ENCODE measurements at regions not wholly inside any gene's neighbourhood (a gene's known extent, or its start where the extent isn't known, plus 50 kb on each side); places are given as distances from the start of the nearest gene placed in this dataset.

GRCh38 chr5:8288334-8288733 is 419.4 kb downstream of the MTRR start:
- DNase-seq (ENCODE audit: low read depth, low spot score) (no peak), FAIRE-seq (no peak), ATAC-seq (no peak)
- Histone ChIP-seq H3K4me1 (ENCODE audit: control insufficient read depth, insufficient read depth, low read length) (no peaks in the 10 kb centered on the region), H3K36me3 (ENCODE audit: control insufficient read depth in 2 of 2, insufficient read depth in 2 of 2, low read length in 1 of 2) (no peaks in the 10 kb centered on the region), H3K9me3 (replicated peaks; ENCODE audit: control insufficient read depth, insufficient read depth, low read length) (no peaks in the 10 kb centered on the region), H3K4me2 (ENCODE audit: control insufficient read depth, insufficient read depth) (no peak overlapping the region), H3K27ac (ENCODE audit: control insufficient read depth, insufficient read depth) (no peak overlapping the region), H3K9ac (ENCODE audit: control insufficient read depth, insufficient read depth, low read length) (no peak overlapping the region), H3K27me3 (replicated peaks in 1 of 2; ENCODE audit: control insufficient read depth in 2 of 2, insufficient read depth in 2 of 2, low read length in 1 of 2) (no peaks in the 10 kb centered on the region), H3K4me3 (no peak overlapping the region), H4K20me1 (ENCODE audit: control insufficient read depth, insufficient read depth) (no peaks in the 10 kb centered on the region), H2AFZ (ENCODE audit: control insufficient read depth, low read depth, low read length) (no peak overlapping the region), H3K79me2 (ENCODE audit: control insufficient read depth, insufficient read depth, low read length) (no peaks in the 10 kb centered on the region)
- ChIA-PET SMC1A (ENCODE audit: uncharacterized antibody, unreplicated experiment) (no interaction called here), POLR2A (no interaction called here), CTCF (interaction anchor here (0.7 kb wide), 1 partner anchor 17 kb away, joined by 3 read pairs; no protein-coding TSS in a partner anchor), RAD21 (ENCODE audit: unreplicated experiment) (no interaction called here)
- in situ Hi-C loops (cut with MboI) (no loop called here), intact Hi-C loops (cut with micrococcal nuclease; ENCODE audit: unreplicated experiment) (no loop called here)
- TF ChIP-seq MYB (IDR thresholded peaks at IDR 0.05; ENCODE audit: borderline replicate concordance, low read depth, low read length) = no peak
- TF ChIP-seq SUPT20H (IDR thresholded peaks at IDR 0.05; ENCODE audit: borderline replicate concordance, control insufficient read depth, low read depth, low read length) = no peak
- no peak for TF ChIP-seq DPF2 (IDR thresholded peaks at IDR 0.05)
- no peak for TF ChIP-seq PBX3 (IDR thresholded peaks at IDR 0.05; ENCODE audit: insufficient replicate concordance, low read depth, low read length)
- no peak for TF ChIP-seq RELA (IDR thresholded peaks at IDR 0.05; ENCODE audit: borderline replicate concordance, partially characterized antibody)
- TF ChIP-seq KLF5 (IDR thresholded peaks at IDR 0.05; ENCODE audit: partially characterized antibody) = no peak
- TF ChIP-seq JUNB (IDR thresholded peaks at IDR 0.05) = no peak
- TF ChIP-seq BACH1 (IDR thresholded peaks at IDR 0.05; ENCODE audit: borderline replicate concordance) = no peak
- TF ChIP-seq E4F1 (IDR thresholded peaks at IDR 0.05; ENCODE audit: borderline replicate concordance, partially characterized antibody) = no peak
- TF ChIP-seq EP300 (IDR thresholded peaks at IDR 0.05; ENCODE audit: borderline replicate concordance in 1 of 2, control insufficient read depth in 1 of 2, low read depth in 2 of 2, low read length in 2 of 2) = no peak
- TF ChIP-seq ZNF622 (IDR thresholded peaks at IDR 0.05) = no peak
- TF ChIP-seq USF1 (IDR thresholded peaks at IDR 0.05; ENCODE audit: borderline replicate concordance, extremely low read length, insufficient read depth, low read depth, low read length) = no peak
- TF ChIP-seq JUND (IDR thresholded peaks at IDR 0.05; ENCODE audit: low read depth, low read length) = no peak
- no peak for TF ChIP-seq CREM (IDR thresholded peaks at IDR 0.05; ENCODE audit: low read depth)
- no peak for TF ChIP-seq SPI1 (IDR thresholded peaks at IDR 0.05; ENCODE audit: borderline replicate concordance, insufficient read depth, low read depth, low read length)
- BruUV-seq (replicated peaks) = no TSS peak

All from GM12878 (cell line).